Fibroblast of skin of left quadriceps (primary cell): ENCODE measurements at regions not wholly inside any gene's neighbourhood (a gene's known extent, or its start where the extent isn't known, plus 50 kb on each side); places are given as distances from the start of the nearest gene placed in this dataset.

Experiments
- DNase-seq, 2 experiments: peaks; one replicate each; pipeline ENCODE4 v3.0.0-alpha.2; 2013; ENCODE audit warnings: low read depth in 2 of 2

- no peak for DNase-seq
Measured at GRCh38 chr3:156760333-156760732, 65.8 kb upstream of the LEKR1 start.

- no peak for DNase-seq
Measured at GRCh38 chr3:156761007-156761406, 65.1 kb upstream of the LEKR1 start.

- no peak for DNase-seq
Measured at GRCh38 chr3:156761713-156762451, 64.3 kb upstream of the LEKR1 start.

- peak; percentile 97 for DNase-seq
Measured at GRCh38 chr3:156762631-156763185, 63.4 kb upstream of the LEKR1 start.

- no peak for DNase-seq
Measured at GRCh38 chr3:156763386-156763785, 62.8 kb upstream of the LEKR1 start.

GRCh38 chr3:156763931-156764720, 62.0 kb upstream of the LEKR1 start:
- DNase-seq: no peak

- DNase-seq: no peak
Measured at GRCh38 chr3:156764751-156765150, 61.4 kb upstream of the LEKR1 start.

- no peak for DNase-seq
Measured at GRCh38 chr3:156768390-156768789, 57.8 kb upstream of the LEKR1 start.

- DNase-seq: no peak
Measured at GRCh38 chr3:156769721-156770654, 56.2 kb upstream of the LEKR1 start.

GRCh38 chr3:156770699-156771414, 55.3 kb upstream of the LEKR1 start:
- no peak for DNase-seq

- DNase-seq: no peak
Measured at GRCh38 chr3:156772588-156773206, 53.5 kb upstream of the LEKR1 start.

GRCh38 chr3:156776031-156776430, 50.1 kb upstream of the LEKR1 start:
- DNase-seq: no peak
